GM19239 (cell line): ENCODE measurements at regions not wholly inside any gene's neighbourhood (a gene's known extent, or its start where the extent isn't known, plus 50 kb on each side); places are given as distances from the start of the nearest gene placed in this dataset.

Experiments used
- DNase-seq: peaks from one replicate; pipeline ENCODE4 v3.0.0; 2011; ENCODE audit warnings: low spot score; ENCODE audit not compliant: insufficient read length
- FAIRE-seq: peaks from 2 replicates; lab custom pipeline; 2011; peaks lifted over from hg19 to GRCh38; lab: Jason Lieb, UNC

DNA sequence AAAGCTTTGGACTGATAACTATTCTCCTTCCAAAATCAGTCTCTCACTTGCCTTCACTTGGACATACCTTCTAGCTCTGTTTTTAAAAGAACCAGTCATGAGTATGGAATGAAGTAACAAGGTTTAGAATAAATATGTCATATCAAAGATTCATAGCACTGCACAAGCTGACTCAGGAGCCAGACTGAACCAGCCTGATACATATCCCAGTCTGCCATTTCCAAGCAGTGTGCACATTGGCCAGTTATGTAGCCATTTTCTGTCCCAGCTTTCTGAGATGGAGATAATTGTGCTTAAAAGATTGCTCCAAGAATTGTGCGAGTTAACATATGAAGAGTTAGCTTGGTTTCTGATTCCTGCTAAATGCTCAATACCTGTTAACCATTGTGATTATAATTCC is 311.3 kb downstream of the C11orf87 start:
- no peak for FAIRE-seq
- DNase-seq: no peak

DNA sequence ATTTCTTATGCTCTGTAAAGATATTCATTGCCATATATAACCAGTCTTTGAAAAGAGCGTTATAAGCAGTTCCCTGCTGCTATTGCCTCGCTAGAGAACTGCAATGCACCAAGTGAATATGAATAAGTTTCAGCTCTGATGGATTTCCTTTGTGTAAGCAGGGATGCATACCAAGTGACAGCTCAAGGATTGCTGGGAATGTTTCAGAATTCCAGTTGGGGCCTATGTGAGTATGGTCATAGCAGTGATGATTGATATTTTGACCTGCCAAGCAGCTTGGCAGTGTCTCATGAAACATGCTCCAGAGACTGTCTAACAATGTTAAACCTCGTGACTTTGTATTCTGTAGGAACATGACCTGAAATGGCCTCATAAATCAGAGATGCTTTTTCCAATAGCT is 312.6 kb downstream of the C11orf87 start:
- no peak for FAIRE-seq

DNA sequence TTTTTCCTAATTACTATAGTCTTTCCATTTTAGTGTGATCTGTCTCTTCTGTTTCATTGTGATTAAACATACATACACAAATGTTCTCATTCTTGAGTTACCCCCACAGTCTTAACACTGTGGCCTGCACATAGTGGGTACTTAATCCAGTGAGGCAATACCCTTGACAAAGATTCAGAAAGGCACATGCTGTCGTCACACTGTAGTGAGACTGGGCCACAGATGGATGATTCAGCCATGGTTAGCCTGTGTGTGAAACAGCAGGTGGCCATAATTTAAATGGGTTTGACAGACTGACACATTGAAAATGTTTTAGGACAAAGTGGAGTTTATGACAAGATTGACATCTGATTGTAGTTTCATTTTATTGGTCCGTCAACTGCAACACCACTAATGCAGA is 313.1 kb downstream of the C11orf87 start:
- DNase-seq (no peak), FAIRE-seq (no peak)

More for the DNA sequence above, 312.6 kb downstream of the C11orf87 start:
- no peak for DNase-seq

DNA sequence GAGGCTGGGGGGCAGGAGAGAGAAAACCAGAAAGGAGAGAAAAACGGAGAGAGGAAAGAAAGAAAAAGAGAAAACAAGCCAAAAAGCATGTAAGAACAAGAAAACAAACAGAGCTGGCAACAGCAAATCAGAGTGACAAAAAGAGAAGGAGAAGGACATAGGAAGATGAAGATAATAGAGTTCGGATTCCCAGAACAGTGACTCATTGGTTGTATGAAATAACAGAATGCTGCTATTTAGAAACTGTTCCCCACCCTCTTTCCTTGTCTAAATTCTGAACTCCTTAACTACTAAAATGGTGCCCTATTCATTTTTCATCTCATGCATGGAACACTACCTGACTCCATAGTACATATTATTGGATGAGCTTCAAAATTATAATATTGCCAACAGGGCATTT is 317.4 kb downstream of the C11orf87 start:
- DNase-seq (no peak), FAIRE-seq (no peak)

DNA sequence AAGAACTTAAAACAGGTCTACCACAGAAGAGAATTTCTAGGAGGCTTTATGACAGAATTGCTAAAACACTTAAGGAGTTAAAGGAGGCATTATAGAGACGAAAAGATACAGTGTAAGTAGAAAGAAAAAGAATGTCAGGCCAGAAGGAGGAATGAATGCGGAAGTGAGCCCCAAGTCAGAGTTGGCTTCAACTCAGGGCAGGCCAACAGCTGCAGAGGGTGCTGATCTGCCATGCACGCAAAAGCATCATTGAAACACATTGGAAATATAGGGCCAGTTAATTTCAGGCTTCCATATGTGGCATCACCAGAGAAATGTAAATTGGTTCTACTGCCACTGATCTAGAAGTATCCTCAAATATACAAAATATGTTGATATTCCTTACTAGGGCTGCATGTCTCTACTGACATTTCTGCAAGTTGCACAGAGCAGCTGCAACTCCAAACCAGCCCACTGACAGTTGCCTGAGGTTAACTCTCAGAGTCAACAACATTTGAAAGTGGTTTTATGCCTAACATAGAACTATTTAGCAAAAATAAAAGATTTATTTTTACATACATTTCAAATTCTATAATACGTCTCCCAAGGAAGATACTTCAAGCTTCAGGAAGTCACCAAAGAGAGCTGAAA is 324.1 kb downstream of the C11orf87 start:
- FAIRE-seq: no peak

DNA sequence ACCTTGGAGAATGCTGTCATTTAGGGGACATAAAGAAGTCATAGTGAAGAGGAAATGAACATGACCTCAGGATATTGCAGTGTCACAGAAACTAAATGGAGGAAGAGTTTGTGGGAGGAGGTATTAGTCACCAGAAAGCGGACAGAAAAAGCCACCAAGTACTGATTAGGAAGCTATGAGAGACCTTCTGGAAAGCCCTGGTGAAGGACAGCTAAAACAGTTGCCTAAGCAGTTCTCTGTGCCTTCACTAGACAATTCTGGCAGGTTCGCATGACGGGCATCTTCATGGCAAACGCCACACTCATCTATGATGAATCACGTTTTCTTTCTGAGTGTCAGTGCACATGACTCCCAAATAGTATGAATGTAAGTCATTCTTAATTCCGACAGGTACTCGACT is 325.8 kb downstream of the C11orf87 start:
- DNase-seq (no peak), FAIRE-seq (no peak)

More for the DNA sequence above, 324.1 kb downstream of the C11orf87 start:
- DNase-seq: no peak

DNA sequence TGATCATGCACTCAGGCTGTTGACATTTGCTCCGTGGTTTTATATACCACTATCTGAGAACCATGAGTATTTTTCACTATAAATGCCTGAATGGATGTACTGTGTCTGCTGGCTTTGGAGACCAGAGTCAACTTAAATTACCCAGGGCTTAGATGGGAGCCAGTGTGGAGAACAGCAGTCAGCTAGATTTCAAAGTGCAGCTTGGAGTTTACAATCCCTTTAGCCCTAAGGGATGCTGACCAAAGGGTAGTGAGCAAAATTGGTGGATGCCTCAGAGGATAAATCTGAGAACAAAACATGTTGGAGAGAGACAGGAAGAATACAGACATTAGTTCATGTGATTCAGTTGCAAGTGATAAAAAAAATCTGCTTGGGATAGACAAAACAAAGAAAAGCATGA is 327.5 kb downstream of the C11orf87 start:
- FAIRE-seq (no peak), DNase-seq (no peak)

DNA sequence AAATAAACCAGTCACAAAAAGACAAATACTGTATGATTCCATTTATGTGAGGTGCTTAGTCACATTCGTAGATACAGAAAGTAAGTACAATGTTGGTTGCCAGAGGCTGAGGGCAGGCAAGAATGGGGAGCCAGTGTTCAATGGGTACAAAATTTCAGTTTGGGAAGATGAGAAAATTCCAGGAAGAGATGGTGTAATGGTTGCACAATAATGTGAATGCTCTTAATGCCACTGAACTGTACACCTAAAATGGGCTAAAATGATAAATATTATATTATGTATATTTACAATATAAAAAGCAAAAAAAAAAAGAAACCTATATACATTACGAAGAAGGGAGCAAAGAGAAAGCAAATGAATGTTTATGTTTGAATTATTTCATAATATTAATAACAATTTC is 329.0 kb downstream of the C11orf87 start:
- FAIRE-seq: no peak
- no peak for DNase-seq

DNA sequence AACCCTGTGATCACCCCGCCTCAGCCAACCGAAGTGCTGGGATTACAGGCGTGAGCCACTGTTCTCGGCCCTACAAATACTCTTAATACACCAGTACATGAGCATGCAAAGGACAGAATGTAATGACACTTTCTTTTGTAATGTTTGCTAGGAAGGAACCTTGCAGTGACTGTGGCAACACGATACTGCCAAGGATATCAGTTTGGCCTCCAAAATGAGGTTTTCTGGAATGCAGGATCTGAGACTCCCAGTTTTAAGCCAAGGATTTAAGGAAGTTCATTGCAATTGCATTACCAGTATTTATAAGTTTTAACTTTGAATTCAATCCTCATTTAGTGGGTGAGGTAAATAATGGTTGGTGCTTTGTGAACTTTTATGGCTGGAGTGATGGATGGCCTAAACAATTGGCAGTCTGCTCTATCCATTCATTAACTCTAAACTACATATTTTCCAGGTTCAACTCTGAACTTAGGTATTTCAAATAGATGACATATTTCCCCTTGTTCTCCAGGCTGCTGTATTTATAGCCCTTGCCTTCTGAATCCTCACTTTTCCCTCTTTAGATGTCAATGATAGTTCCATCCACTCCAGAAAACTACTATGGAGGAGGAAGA is 330.3 kb downstream of the C11orf87 start:
- DNase-seq (no peak), FAIRE-seq (no peak)

DNA sequence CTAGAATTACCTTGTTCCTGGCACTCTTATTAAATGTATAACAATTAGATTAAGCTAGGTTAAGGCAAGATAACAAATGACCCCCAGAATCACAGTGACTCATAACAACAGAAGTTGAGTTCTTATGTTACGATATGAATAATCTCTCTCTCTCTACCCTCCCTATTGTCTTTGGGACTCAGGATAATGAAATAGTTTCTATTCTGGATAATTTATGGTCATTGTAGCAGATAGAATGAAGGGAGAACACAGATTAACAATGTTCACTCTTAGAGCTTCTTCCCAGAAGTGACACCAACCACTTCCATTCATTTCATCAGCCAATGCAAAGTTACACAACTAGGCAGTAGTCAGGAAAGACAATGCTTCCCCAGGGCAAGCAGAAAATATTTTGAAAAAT is 334.5 kb downstream of the C11orf87 start:
- no peak for DNase-seq
- FAIRE-seq: no peak

DNA sequence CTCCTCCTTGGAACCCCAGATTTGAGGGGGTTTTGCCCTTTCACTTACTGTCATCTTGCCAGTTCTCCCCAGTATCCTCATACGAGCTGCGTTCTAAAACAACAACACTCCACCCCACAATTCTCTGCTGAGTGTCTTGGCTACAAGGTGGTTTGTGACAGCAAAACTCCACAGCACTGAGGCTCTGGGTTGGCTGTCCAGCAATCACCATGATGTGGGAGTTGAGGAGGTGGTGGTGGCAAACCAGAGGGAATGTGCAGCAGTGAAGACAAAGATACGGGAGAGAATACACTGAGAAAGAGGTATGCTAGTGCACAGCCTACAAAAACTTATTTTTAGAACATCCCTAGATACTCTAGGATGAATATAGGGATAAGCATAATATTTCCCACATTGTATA is 335.0 kb downstream of the C11orf87 start:
- DNase-seq: no peak
- FAIRE-seq: no peak

DNA sequence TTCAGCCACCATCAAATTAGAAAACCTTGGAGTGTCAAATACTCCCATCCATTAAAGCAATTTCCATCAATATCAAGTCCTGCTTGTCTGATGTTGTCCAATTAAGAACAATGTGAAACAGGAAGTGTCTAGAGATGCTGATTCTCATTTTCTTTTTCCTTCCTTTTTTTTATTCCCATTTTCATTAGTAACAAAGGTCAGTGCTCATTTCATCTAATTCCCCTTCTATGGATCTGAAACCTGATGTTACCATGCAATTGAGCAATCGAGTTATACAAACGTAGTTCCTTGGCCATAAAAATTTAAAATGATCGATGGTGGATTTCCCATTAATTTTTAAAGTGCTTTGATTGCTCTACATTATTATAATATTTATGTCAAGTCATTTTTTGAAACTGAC is 330.6 kb upstream of the ZC3H12C start:
- DNase-seq (no peak), FAIRE-seq (no peak)

DNA sequence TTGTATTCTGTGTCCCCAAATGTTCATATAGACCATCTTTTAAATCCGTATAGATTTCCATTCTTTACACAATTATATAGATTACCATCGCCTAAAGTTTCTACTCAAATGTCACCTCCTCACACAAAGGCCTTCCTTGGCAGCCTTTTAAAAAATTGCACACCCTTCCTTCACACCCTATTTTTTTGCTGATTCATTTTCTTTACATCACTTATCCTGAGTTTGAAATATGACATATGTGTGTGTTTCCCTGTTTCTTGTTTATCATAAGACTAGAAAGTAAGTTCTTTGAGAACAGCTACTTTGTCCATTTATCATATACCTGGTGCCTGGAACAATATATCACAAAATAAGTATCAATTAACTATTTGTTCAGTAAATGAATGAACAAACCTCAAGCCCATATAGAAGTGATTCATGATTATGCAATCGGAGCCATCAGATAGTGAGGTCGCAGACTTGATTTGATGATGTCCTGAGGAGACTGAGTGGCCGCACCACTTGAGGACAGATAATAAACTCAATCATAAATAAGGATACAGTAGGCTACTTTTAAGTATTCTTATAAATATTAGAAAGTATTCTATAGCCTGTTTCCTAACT is 327.4 kb upstream of the ZC3H12C start:
- no peak for FAIRE-seq

DNA sequence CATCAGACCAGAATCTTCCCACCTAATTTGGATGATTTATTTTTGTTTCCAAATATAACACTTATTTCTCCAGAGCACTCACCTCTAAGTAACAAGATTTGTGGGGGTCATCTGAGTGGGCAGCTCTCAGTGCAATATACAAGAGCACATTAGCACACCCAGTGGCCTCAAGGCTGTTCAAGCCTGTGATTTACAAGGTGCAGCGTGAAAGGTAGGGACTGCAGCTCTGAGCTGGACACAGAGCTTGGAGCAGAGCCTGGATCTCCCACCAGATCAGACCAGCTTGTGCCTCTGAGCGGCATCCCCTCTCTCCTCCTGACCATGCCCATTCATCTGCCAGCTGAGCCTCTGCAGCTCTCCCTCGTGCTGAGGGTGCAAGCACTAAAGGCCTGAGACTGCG is 323.3 kb upstream of the ZC3H12C start:
- DNase-seq: no peak
- FAIRE-seq: no peak

More for the DNA sequence above, 327.4 kb upstream of the ZC3H12C start:
- no peak for DNase-seq

DNA sequence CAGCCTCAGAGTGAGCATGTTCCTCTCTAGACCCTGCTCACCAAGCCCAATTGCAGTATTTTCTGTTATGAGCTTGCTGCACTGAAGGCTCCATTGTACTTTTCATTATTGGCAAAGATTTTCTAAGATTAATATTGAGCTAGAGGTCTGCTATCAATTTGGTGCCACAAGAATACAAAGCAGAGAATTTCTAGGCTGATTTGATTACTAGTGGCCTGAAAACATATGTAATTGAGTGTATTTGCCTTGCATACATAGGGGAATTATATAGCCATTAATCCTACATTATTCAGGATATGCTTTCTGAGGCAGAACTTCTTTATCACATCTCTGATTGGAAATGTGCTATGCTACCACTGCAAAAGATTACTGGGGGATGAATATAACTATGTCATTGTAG is 322.9 kb upstream of the ZC3H12C start:
- FAIRE-seq (no peak), DNase-seq (no peak)

DNA sequence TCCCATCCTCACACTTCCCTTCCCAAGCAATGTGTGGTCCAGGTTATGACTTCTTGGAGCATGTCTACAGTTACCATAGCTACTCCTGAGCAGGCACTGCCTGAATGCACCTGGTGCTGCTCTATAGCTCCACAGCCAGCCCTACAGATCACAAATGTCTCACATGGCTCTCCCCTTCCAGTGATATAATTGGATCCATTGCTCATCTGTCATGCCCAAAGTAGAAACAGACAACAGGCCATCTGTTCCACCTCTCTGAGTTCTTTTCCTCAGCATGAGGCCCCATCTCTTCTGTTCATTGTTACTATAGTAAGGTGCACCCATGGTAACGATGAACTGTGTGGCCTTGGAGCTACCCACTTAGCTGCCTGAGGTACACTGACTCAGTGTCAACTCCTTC is 320.3 kb upstream of the ZC3H12C start:
- FAIRE-seq (no peak), DNase-seq (no peak)

DNA sequence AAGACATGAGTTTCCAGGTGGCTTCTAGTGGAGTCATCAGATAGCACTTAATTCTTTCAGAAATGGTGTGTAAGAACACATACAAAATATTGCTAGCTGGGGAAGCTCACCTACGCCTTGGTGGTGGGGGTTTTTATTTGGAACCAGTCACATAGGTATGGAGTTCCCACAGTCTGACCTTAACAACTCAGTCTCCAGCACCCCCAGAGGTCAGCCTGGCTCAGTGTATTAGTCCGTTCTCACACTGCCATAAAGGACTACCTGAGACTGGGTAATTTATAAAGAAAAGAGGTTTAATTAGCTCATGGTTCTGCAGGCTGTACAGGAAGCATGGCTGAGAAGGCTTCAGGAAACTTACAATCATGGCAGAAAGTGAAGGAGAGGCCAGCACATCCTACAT is 317.5 kb upstream of the ZC3H12C start:
- FAIRE-seq: no peak

DNA sequence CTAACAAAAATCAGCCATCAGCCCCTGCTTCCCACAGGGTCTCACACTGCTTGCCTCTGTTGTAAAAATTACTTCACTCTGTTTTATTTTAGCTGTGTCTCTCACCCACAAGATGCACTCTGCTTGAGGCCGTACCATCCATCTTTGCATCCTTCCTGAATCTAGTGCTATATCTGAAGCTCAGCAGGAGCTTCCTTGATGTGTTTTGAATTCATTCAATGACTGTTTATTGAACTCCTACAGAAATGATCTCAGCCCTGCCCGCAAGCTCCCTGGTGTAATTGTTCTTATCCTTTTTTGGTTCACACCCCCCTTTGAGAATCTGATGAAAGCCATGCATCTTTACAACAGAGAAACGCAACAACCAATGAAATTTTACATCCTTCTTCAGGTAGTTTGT is 310.2 kb upstream of the ZC3H12C start:
- no peak for FAIRE-seq
- DNase-seq: no peak

More for the DNA sequence above, 317.5 kb upstream of the ZC3H12C start:
- no peak for DNase-seq

DNA sequence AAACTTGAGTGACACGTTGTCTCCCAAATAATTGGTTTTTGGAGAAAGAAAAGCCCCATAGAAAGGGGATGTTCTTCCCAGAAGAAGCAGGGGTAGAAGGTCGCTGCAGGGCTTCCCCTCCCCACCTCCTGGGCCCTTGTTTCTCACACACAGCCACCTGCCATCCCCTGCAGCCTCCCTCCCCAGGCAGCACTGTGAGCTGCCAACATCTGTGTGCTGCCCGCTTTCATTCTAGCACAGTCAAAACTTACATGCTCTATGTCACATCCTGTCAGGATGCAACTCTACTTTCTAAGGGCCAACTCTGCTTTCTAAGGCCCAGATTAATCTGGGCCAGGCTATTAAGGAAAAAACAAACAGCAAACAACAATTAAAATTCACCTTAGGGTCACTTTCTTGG is 309.4 kb upstream of the ZC3H12C start:
- FAIRE-seq: peak; percentile 77

DNA sequence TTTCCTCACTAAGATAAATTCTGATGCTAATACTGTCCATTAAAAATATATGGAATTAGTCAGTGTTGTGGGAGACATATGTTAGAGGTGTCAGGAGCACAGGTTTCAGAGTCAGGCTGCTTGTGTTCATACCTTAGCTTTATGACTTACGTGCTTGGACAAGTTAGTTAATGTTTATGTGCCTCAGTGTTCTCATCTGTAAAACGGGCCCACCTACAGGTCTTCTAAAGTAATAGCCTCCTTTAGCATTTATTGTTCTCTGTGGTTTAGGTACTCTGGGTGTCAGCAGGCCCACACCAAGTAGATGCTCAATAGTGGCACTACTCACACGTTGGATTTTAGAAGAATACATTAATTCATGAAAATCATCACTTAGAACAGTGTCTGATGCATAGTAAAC is 308.7 kb upstream of the ZC3H12C start:
- DNase-seq (no peak), FAIRE-seq (no peak)

More for the DNA sequence above, 309.4 kb upstream of the ZC3H12C start:
- DNase-seq: peak; percentile 2

DNA sequence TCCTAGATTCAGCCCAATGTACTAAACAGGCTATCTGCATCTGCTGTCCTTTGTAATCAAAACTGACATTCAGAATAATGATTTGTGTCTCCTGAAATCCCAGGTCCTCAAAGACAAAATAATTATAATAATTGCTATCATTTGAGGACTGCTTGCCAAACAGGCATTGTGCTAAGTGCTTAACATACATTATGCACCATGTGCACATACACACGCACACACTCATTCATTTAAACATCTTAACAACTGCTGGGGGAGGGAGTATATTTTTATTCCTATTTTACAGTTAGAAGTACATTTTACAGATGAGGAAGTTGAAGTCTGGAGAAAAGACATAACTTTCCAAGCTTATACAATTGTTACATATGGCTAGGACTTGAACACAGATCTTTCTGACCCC is 308.0 kb upstream of the ZC3H12C start:
- no peak for FAIRE-seq
- no peak for DNase-seq

DNA sequence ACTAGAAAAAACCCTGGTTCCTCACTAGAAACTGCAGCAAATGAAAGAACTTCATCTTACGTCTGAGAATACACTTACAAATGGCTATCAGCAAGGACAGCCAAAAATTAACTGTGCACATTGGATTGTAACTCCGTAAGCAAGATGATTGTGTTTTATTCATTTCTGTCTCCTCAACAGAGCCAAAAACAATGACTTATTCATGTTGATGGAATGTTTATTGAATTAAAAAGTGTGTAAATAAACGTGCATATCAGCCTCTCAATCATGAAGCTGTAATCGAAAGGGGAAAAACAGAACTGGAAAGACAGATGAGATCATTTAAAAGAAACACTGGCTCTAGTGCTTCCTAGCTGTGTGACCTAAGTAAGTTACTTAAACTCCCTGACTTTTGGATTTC is 307.5 kb upstream of the ZC3H12C start:
- FAIRE-seq: no peak
- DNase-seq: no peak
